ENCODE measurements at regions not wholly inside any gene's neighbourhood (a gene's known extent, or its start where the extent isn't known, plus 50 kb on each side); places are given as distances from the start of the nearest gene placed in this dataset.

DNA sequence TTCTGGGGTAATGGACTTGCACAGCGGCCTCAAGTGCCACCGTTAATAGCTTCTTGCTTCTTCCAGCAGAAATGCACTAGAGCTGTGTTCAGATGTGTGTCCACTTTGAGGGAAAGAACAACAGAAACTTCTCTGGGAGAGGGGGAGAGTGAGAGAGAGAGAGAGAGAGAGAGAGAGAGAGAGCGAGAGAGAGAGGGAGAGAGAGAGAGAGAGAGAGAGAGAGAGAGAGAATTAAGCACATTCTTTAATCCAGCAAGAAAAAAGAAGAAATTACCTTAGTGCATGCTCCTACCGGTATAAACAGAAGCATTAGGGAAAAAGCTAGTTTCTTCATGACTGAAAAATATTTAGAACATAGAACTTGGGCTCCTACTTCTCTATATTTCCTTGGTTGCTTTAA is 418.8 kb downstream of the MAN2A1 start:
- no peak for TF ChIP-seq REST (IDR thresholded peaks at IDR 0.05; ENCODE audit: insufficient replicate concordance, low read depth)
- TF ChIP-seq POLR2AphosphoS5 (IDR thresholded peaks at IDR 0.05; ENCODE audit: low read depth) = no peak
- TF ChIP-seq GABPA (IDR thresholded peaks at IDR 0.05; ENCODE audit: low read depth) = no peak
- no peak for TF ChIP-seq SPI1 (IDR thresholded peaks at IDR 0.05; ENCODE audit: borderline replicate concordance, low read depth)
- TF ChIP-seq CTCF (IDR thresholded peaks at IDR 0.05; ENCODE audit: insufficient read depth, low read length) = no peak
- no peak overlapping the region for H3K27ac ChIP-seq (replicated peaks)
- DNase-seq (ENCODE audit: low read depth in 1 of 2, low spot score in 1 of 2) = no peak
- H3K27me3 ChIP-seq (ENCODE audit: insufficient read depth, poor library complexity, severe bottlenecking) = no peaks in the 10 kb centered on the region
- H3K4me3 ChIP-seq (replicated peaks; ENCODE audit: insufficient read depth, low read length) = no peak overlapping the region

DNA sequence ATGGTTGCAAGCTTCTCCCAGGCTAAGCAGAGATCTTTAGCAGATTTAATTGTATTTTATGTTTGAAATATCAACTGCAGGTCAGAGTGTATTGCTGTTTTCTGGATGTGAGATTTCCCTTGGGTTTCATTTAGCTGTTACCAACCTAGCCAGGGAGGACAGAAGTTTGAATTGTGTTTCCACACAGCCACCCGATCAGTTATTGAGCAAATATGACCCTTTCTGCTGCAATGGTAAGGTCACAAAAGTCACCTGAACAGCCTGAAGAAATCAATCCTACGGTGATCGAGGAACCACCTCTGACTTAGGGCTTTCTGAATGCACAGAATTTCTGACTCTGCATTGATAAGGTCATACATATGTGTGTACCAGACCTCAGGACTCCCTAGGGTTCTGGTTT is 419.9 kb downstream of the MAN2A1 start:
- no peak for DNase-seq (ENCODE audit: low read depth in 1 of 2, low spot score in 1 of 2)
- TF ChIP-seq POLR2AphosphoS5 (IDR thresholded peaks at IDR 0.05; ENCODE audit: low read depth) (no peak), CTCF (IDR thresholded peaks at IDR 0.05; ENCODE audit: insufficient read depth, low read length) (no peak), SPI1 (IDR thresholded peaks at IDR 0.05; ENCODE audit: borderline replicate concordance, low read depth) (no peak), GABPA (IDR thresholded peaks at IDR 0.05; ENCODE audit: low read depth) (no peak), REST (IDR thresholded peaks at IDR 0.05; ENCODE audit: insufficient replicate concordance, low read depth) (no peak)

DNA sequence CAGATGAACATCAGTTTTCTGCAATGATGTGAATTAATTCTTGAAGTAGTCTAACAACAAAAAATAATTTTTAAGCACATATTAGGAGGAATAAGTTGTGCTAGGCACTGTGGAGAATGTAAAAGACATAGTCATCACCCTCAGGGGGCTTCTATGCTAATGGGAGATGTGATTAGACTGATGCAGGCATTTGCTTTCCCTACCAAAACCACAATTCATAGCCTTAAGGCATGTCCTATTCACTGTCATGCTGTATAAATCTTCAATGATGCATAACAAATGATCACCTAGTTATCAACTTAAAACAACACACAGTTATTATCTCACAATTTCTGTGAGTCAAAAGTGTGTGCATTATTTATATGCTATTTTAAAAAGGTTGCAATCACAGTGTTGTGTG is 422.6 kb downstream of the MAN2A1 start:
- TF ChIP-seq POLR2AphosphoS5 (IDR thresholded peaks at IDR 0.05; ENCODE audit: low read depth) (no peak), SPI1 (IDR thresholded peaks at IDR 0.05; ENCODE audit: borderline replicate concordance, low read depth) (no peak), GABPA (IDR thresholded peaks at IDR 0.05; ENCODE audit: low read depth) (no peak)
- Histone ChIP-seq H3K4me3 (replicated peaks; ENCODE audit: insufficient read depth, low read length) (no peak overlapping the region), H3K27me3 (ENCODE audit: insufficient read depth, poor library complexity, severe bottlenecking) (no peaks in the 10 kb centered on the region), H3K27ac (replicated peaks) (no peak overlapping the region)
- DNase-seq (ENCODE audit: low read depth in 1 of 2, low spot score in 1 of 2) = no peak

More for the DNA sequence above, 419.9 kb downstream of the MAN2A1 start:
- Histone ChIP-seq H3K4me3 (replicated peaks; ENCODE audit: insufficient read depth, low read length) (no peak overlapping the region), H3K27ac (replicated peaks) (no peak overlapping the region), H3K27me3 (ENCODE audit: insufficient read depth, poor library complexity, severe bottlenecking) (no peaks in the 10 kb centered on the region)

- no peak for DNase-seq (ENCODE audit: low read depth in 1 of 2, low spot score in 1 of 2)
Observed at GRCh38 chr5:110115503-110115902, 425.8 kb downstream of the MAN2A1 start.

More at GRCh38 chr5:110115503-110115902, 425.8 kb downstream of the MAN2A1 start:
- H3K27me3 ChIP-seq (ENCODE audit: insufficient read depth, poor library complexity, severe bottlenecking) = no peaks in the 10 kb centered on the region
- TF ChIP-seq REST (IDR thresholded peaks at IDR 0.05; ENCODE audit: insufficient replicate concordance, low read depth) = no peak
- no peak for TF ChIP-seq POLR2AphosphoS5 (IDR thresholded peaks at IDR 0.05; ENCODE audit: low read depth)
- TF ChIP-seq CTCF (IDR thresholded peaks at IDR 0.05; ENCODE audit: insufficient read depth, low read length) = no peak
- TF ChIP-seq GABPA (IDR thresholded peaks at IDR 0.05; ENCODE audit: low read depth) = no peak
- no peak for TF ChIP-seq SPI1 (IDR thresholded peaks at IDR 0.05; ENCODE audit: borderline replicate concordance, low read depth)
- no peak overlapping the region for H3K27ac ChIP-seq (replicated peaks)
- no peak overlapping the region for H3K4me3 ChIP-seq (replicated peaks; ENCODE audit: insufficient read depth, low read length)
